K562 (cell line): ENCODE measurements at regions not wholly inside any gene's neighbourhood (a gene's known extent, or its start where the extent isn't known, plus 50 kb on each side); places are given as distances from the start of the nearest gene placed in this dataset.

Experiments
- ATAC-seq: fragments of 200-7000 bp; cut with Tn5 transposase; 3 replicates; pipeline ENCODE4 v1.9.1; 2020; ENCODE audit warnings: moderate library complexity
- BruUV-seq: library from RNA; stranded (reverse); fragments of 400-500 nt; replicated peaks from 2 replicates; lab custom pipeline; 2021; lab: Mats Ljungman, UMichigan
- CTCF ChIA-PET: fragments of 300-600 bp; formaldehyde crosslinking; extraction: SDS; loops from one replicate; lab custom pipeline; 2021; ENCODE audit warnings: low intra/inter-chr PET ratio; lab: Yijun Ruan, JAX
- POLR2A ChIA-PET: fragments of 300-600, 350-650 bp; sonication (Branson Sonifier 250); formaldehyde crosslinking; extraction: SDS; loops from one replicate; lab custom pipeline; 2021; ENCODE audit warnings: antibody characterized with exemption, inconsistent platforms; lab: Yijun Ruan, JAX
- DNase-seq, 4 experiments: peaks; one replicate each; pipeline versions ENCODE4 v3.0.0 to v3.0.0-alpha.2; 2011 to 2018; ENCODE audit warnings: low spot score in 3 of 4, mixed read lengths in 3 of 4; ENCODE audit errors: extremely low read depth in 1 of 4
- FAIRE-seq: peaks from 2 replicates; lab custom pipeline; 2011; peaks lifted over from hg19 to GRCh38; lab: Jason Lieb, UNC
- H2AFZ ChIP-seq: 2 replicates; pipeline ENCODE4 v1.6.0; 2011; ENCODE audit warnings: low read depth, low read length, control low read depth, inconsistent platforms
- H3K27ac ChIP-seq: fragments of 200-600 bp; 3 replicates; pipeline ENCODE4 v1.8.0; 2011; ENCODE audit warnings: low read depth, mild to moderate bottlenecking, control low read depth, inconsistent platforms, low read length, moderate library complexity, mixed read lengths; ENCODE audit errors: extremely low read depth
- H3K27me3 ChIP-seq, 2 experiments: fragments of 300-600 bp in 1 of 2; 2 replicates in 1 of 2; 3 replicates in 1 of 2; pipeline versions ENCODE4 v1.6.0 to v1.8.0; 2011; ENCODE audit warnings: inconsistent platforms in 2 of 2, low read length in 2 of 2, mild to moderate bottlenecking in 1 of 2, mixed read lengths in 1 of 2, moderate library complexity in 1 of 2; ENCODE audit not compliant: control insufficient read depth in 2 of 2, insufficient read depth in 2 of 2
- H3K36me3 ChIP-seq: fragments of 300-600 bp; 3 replicates; pipeline ENCODE4 v1.8.0; 2011; ENCODE audit warnings: mild to moderate bottlenecking, low read length, inconsistent platforms; ENCODE audit not compliant: control insufficient read depth, insufficient read depth
- H3K4me1 ChIP-seq, 2 experiments: fragments of 200-600 bp in 1 of 2; replicated peaks in 1 of 2; 2 replicates in 1 of 2; 3 replicates in 1 of 2; pipeline versions ENCODE4 v1.5.1 to v1.8.0; 2011; ENCODE audit warnings: inconsistent platforms in 2 of 2, low read length in 2 of 2, mild to moderate bottlenecking in 1 of 2, mixed read lengths in 1 of 2, moderate library complexity in 1 of 2; ENCODE audit not compliant: control insufficient read depth in 2 of 2, insufficient read depth in 2 of 2
- H3K4me2 ChIP-seq: 2 replicates; pipeline ENCODE4 v1.6.1; 2011; ENCODE audit warnings: low read length, control low read depth, inconsistent platforms, mixed read lengths; ENCODE audit not compliant: insufficient read depth
- H3K4me3 ChIP-seq: fragments of 200-600 bp; sonication (generic), shearing (Covaris generic); 2 replicates; pipeline ENCODE4 v1.5.1; 2016; ENCODE audit warnings: control low read depth, inconsistent platforms
- H3K79me2 ChIP-seq: fragments of 200-600 bp; 3 replicates; pipeline ENCODE4 v1.8.0; 2011; ENCODE audit warnings: low read length, inconsistent platforms; ENCODE audit not compliant: control insufficient read depth, insufficient read depth
- H3K9ac ChIP-seq, 2 experiments: 2 replicates each; pipeline versions ENCODE4 v1.6.0 to v1.6.1; 2011; ENCODE audit warnings: low read depth in 2 of 2, low read length in 2 of 2, control low read depth in 1 of 2, inconsistent platforms in 1 of 2, mild to moderate bottlenecking in 1 of 2, mixed read lengths in 1 of 2; ENCODE audit not compliant: insufficient read depth in 1 of 2
- H3K9me1 ChIP-seq: one replicate; pipeline ENCODE4 v1.6.0; 2011; ENCODE audit warnings: inconsistent platforms, mild to moderate bottlenecking, low read length, moderate library complexity; ENCODE audit not compliant: control insufficient read depth, insufficient read depth
- H3K9me3 ChIP-seq: replicated peaks from 2 replicates; pipeline ENCODE4 v1.5.1; 2011; ENCODE audit warnings: low read depth, low read length, inconsistent platforms; ENCODE audit not compliant: control insufficient read depth, insufficient read depth
- H4K20me1 ChIP-seq: replicated peaks from 2 replicates; pipeline ENCODE4 v1.6.1; 2011; ENCODE audit warnings: low read length, inconsistent platforms, mixed read lengths; ENCODE audit not compliant: control insufficient read depth, insufficient read depth
- C11orf30 ChIP-seq: fragments of 450-650 bp; IDR thresholded peaks from 2 replicates; pipeline ENCODE4 v1.6.1; 2016; ENCODE audit warnings: low read depth, mild to moderate bottlenecking
- FOXK1 ChIP-seq: sonication (generic); formaldehyde crosslinking; IDR thresholded peaks from 2 replicates; pipeline ENCODE4 v1.8.0; 2022; ENCODE audit warnings: missing genetic modification reagents, mild to moderate bottlenecking, borderline replicate concordance
- LARP7 ChIP-seq: fragments of 450-650 bp; IDR thresholded peaks from 2 replicates; pipeline ENCODE4 v1.6.1; 2016
- NCOA4 ChIP-seq: fragments of 450-650 bp; IDR thresholded peaks from 2 replicates; pipeline ENCODE4 v1.6.1; 2018; ENCODE audit warnings: mild to moderate bottlenecking; ENCODE audit not compliant: partially characterized antibody
- NR2C2 ChIP-seq, 2 experiments: fragments of 200-800 bp in 1 of 2; sonication (Bioruptor generic) in 1 of 2; sonication (generic) in 1 of 2; formaldehyde crosslinking in 1 of 2; IDR thresholded peaks; 2 replicates each; pipeline versions ENCODE4 v1.6.1 to v1.8.0; 2016 to 2022; ENCODE audit warnings: mild to moderate bottlenecking in 1 of 2, missing compliant biosample characterization in 1 of 2, missing genetic modification characterization in 1 of 2, missing genetic modification reagents in 1 of 2
- SAFB2 ChIP-seq: fragments of 200-400 bp; formaldehyde crosslinking; IDR thresholded peaks from 2 replicates; pipeline ENCODE4 v1.6.1; 2018; ENCODE audit warnings: borderline replicate concordance, low read length, low read depth, moderate library complexity; ENCODE audit not compliant: severe bottlenecking
- TGIF2 ChIP-seq: sonication (generic); formaldehyde crosslinking; IDR thresholded peaks from 2 replicates; pipeline ENCODE4 v1.8.1; 2022; ENCODE audit warnings: mild to moderate bottlenecking, missing genetic modification reagents, moderate library complexity
- ZNF165 ChIP-seq: fragments of 250-450 bp; sonication (Bioruptor Pico); IDR thresholded peaks from 2 replicates; pipeline ENCODE4 v1.4.0; 2020; ENCODE audit warnings: borderline replicate concordance
- ZNF212 ChIP-seq: fragments of 450-650 bp; formaldehyde crosslinking; IDR thresholded peaks from 2 replicates; pipeline ENCODE4 v1.4.0; 2020; ENCODE audit warnings: mild to moderate bottlenecking
- ZNF75A ChIP-seq: fragments of 450-650 bp; formaldehyde crosslinking; IDR thresholded peaks from 2 replicates; pipeline ENCODE4 v1.4.0; 2020; ENCODE audit warnings: mild to moderate bottlenecking
- WGBS: fragments of 100-300 bp; shearing (Covaris generic); methylation state at CpG from one replicate; pipeline ENCODE4 v1.1.6; 2016; ENCODE audit warnings: low coverage, mixed read lengths; ENCODE audit not compliant: insufficient coverage; ENCODE audit errors: missing lambda C conversion rate; 5-methylcytosine and 5-hydroxymethylcytosine counted together
- in situ Hi-C: fragments of 300-500 bp; cut with MboI; formaldehyde crosslinking; loops from 4 replicates; pipeline ENCODE4 v1.15.0; 2018; ENCODE audit warnings: inconsistent platforms, mixed read lengths
- intact Hi-C: fragments of 100-400 bp; cut with micrococcal nuclease; formaldehyde crosslinking; loops from 2 replicates; pipeline ENCODE4 v1.14.2; 2022
- TF ChIP-seq, protein P1 (sequence below): fragments of 250-450 bp; sonication (Bioruptor Pico); IDR thresholded peaks from 2 replicates; pipeline ENCODE4 v1.4.0; 2020; ENCODE audit warnings: mild to moderate bottlenecking

DNA sequence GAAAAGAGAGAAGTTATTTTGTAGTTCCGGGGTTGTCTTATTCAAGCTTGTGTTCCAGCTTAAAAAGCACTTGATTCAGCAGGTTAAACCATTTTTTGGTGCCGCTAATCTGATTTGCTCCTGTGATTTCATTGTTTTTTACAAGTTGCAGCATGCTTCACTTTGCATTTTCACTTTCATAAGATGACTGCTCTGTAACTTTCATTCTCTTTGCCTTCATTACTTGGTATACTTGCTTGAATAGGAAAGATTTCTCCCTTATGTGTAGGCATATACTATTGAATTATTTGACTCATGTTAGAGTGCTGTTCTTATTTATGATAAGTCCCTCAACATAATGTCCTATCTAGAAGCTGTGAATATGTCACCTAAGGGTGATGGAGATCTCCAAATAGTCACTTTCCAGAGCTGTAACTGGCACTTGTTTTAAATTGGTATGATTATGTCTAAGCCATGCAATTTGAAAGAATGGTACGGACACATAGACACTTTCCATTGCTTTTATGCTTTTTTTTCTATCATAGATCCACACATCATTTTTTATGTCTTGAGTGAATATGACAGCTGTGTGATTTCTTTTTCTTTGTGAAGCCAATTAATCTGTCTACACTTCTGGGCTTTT, 254.5 kb downstream of the DSEL start:
- POLR2A ChIA-PET = no interaction called here

More for the DNA sequence above, 254.5 kb downstream of the DSEL start:
- no TSS peak for BruUV-seq
- intact Hi-C loops (no loop called here), in situ Hi-C loops (no loop called here)
- no peak overlapping the region for H3K9ac ChIP-seq
- 0% methylated on average over 3 of the region's 3 CpGs for WGBS
- H3K4me1 ChIP-seq = no peaks in the 10 kb centered on the region
- H4K20me1 ChIP-seq = no peaks in the 10 kb centered on the region
- H3K36me3 ChIP-seq = no peaks in the 10 kb centered on the region
- TF ChIP-seq TGIF2 (CRISPR knock-in tag) = no peak
- no peak for TF ChIP-seq LARP7
- no peak for TF ChIP-seq SAFB2
- no peak for TF ChIP-seq C11orf30
- no peak for TF ChIP-seq NR2C2 (CRISPR knock-in tag; IDR thresholded peaks at IDR 0.05)
- TF ChIP-seq NR2C2 (tag; IDR thresholded peaks at IDR 0.05) = no peak
- no peak for TF ChIP-seq ZNF212 (CRISPR knock-in tag)
- TF ChIP-seq FOXK1 (CRISPR knock-in tag) = no peak
- TF ChIP-seq ZNF75A = no peak
- no peak for TF ChIP-seq NCOA4
- TF ChIP-seq, protein P1, sequence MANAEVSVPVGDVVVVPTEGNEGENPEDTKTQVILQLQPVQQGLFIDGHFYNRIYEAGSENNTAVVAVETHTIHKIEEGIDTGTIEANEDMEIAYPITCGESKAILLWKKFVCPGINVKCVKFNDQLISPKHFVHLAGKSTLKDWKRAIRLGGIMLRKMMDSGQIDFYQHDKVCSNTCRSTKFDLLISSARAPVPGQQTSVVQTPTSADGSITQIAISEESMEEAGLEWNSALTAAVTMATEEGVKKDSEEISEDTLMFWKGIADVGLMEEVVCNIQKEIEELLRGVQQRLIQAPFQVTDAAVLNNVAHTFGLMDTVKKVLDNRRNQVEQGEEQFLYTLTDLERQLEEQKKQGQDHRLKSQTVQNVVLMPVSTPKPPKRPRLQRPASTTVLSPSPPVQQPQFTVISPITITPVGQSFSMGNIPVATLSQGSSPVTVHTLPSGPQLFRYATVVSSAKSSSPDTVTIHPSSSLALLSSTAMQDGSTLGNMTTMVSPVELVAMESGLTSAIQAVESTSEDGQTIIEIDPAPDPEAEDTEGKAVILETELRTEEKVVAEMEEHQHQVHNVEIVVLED (CRISPR knock-in tag) = no peak
- TF ChIP-seq ZNF165 (CRISPR knock-in tag) = no peak
- DNase-seq (no peak), FAIRE-seq (no peak), ATAC-seq (no peak)
- no peak overlapping the region for H3K27ac ChIP-seq
- H2AFZ ChIP-seq = no peak overlapping the region
- no peaks in the 10 kb centered on the region for H3K9me3 ChIP-seq
- no peaks in the 10 kb centered on the region for H3K27me3 ChIP-seq
- H3K4me3 ChIP-seq = no peak overlapping the region
- no peak overlapping the region for H3K4me2 ChIP-seq
- H3K79me2 ChIP-seq = no peaks in the 10 kb centered on the region
- no peaks in the 10 kb centered on the region for H3K9me1 ChIP-seq
- CTCF ChIA-PET = no interaction called here
